Activated T-cell treated with anti-CD3 and anti-CD28 coated beads, Interleukin-2, amount 50 U/mL, for 72 hours (primary cell): ENCODE measurements at regions not wholly inside any gene's neighbourhood (a gene's known extent, or its start where the extent isn't known, plus 50 kb on each side); places are given as distances from the start of the nearest gene placed in this dataset.
"Not testable (repeated sequence)": the region's sequence is repeated elsewhere in the genome, so short reads cannot be mapped to it uniquely, and the experiment has no call there.

Source experiments
- ATAC-seq, 2 donors: fragments of 150-1000 bp; cut with Tn5 transposase; replicated peaks in 1 of 2; 2 replicates each; pipeline ENCODE4 v1.10.0; 2021; ENCODE audit warnings: moderate library complexity in 2 of 2, mild to moderate bottlenecking in 1 of 2
- DNase-seq, 2 donors: peaks; one replicate each; pipeline ENCODE4 v3.0.0; 2021 to 2022; ENCODE audit warnings: mixed read lengths in 1 of 2
- H3K27ac Mint-ChIP-seq: one replicate; pipeline ENCODE4 v1.8.0; 2022; ENCODE audit warnings: mild to moderate bottlenecking, moderate library complexity, mixed read lengths
- H3K27me3 Mint-ChIP-seq: one replicate; pipeline ENCODE4 v1.8.0; 2022; ENCODE audit warnings: low read depth, mixed read lengths
- H3K36me3 Mint-ChIP-seq, 2 donors: one replicate each; pipeline ENCODE4 v1.8.0; 2022; ENCODE audit warnings: mixed read lengths in 2 of 2, mild to moderate bottlenecking in 1 of 2; ENCODE audit not compliant: insufficient read depth in 2 of 2
- H3K4me1 Mint-ChIP-seq: one replicate; pipeline ENCODE4 v1.8.0; 2022; ENCODE audit warnings: low read depth, mixed read lengths
- H3K4me3 Mint-ChIP-seq, 2 donors: one replicate each; pipeline ENCODE4 v1.8.0; 2022; ENCODE audit warnings: mild to moderate bottlenecking in 2 of 2, mixed read lengths in 2 of 2, moderate library complexity in 2 of 2
- H3K9me3 Mint-ChIP-seq, 2 donors: one replicate each; pipeline ENCODE4 v1.8.0; 2022; ENCODE audit warnings: mixed read lengths in 2 of 2

DNA sequence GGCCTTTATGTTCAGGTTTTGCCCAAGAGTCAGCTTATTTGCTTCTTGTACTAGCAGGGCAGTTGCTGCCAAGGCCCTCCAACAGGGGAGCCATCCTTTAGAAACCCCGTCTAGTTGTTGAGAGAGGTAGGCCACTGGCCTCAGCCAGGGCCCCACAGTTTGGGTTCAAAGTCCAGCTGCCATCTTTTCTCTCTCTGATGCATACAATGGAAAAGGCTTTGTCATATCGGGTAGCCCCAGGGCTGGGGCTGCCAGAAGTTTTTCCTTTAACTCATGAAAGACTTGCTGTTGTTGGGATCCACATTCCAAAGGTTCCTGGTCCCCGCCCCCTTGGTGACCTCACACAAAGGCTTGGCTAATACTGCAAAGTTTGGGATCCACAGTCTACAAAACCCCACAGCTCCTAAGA lies 53.7 kb upstream of the ALDH3B2 start:
- Mint-ChIP-seq H3K27me3 (peaks cover 12% of the 10 kb centered on the region), H3K4me1 (peaks cover 39% of the 10 kb centered on the region), H3K4me3 (peak overlapping the region in 1 of 2 donors; percentile 60)
- not testable (repeated sequence) for H3K9me3 Mint-ChIP-seq, H3K27ac Mint-ChIP-seq, DNase-seq, H3K36me3 Mint-ChIP-seq, ATAC-seq

DNA sequence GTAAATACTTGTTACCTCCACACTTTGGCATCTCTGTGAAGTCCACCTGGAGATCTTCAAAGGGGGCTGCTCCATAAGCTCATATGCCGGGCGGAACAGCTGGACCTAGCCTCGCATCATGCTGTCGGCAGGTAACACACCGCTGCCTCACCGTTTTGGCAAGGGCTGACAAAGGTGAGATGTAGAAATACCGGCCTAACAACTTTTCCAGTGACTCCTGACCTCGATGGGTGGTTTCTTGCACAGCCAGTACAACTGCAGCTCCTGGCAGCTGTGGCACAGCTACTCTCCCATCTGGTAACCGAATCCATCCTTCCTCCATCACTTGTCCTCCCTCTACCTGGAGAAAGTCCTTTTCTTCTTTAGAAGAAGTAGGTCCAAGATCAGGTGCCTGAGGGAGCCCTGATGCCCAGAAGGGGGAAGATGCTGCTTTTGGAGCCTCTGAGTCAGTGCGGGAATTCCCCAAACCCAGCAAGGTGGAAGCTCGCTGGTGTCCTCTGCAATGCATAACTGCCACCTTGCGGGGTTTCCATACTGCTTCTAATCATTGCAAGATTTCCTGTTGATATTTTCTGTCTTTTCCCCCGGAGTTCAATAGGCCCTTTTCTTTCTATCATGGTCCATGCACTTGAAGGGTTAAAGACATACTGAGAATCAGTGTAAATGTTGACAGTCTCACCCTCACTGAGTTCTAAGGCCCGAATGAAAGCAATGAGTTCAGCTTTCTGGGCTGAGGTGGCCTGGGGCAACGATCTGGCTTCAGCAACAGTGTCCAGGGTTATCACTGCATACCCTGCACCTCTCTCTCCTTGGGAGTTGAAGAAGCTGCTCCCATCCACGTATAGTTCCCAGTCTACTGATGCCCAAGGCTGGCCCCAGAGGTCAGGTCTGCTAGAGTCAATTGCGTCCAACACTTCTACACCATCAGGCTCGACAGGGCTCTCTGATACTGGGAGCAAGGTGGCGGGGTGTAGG lies 52.9 kb upstream of the ALDH3B2 start:
- H3K4me1 Mint-ChIP-seq = peaks cover 39% of the 10 kb centered on the region
- H3K36me3 Mint-ChIP-seq, ATAC-seq, H3K27me3 Mint-ChIP-seq, H3K9me3 Mint-ChIP-seq, H3K27ac Mint-ChIP-seq: not testable (repeated sequence)
- DNase-seq = peak; percentile 48 to 63
- peak overlapping the region in 1 of 2 donors; percentile 60 for H3K4me3 Mint-ChIP-seq
